IPS DF 4.7 (cell line): ENCODE measurements at regions not wholly inside any gene's neighbourhood (a gene's known extent, or its start where the extent isn't known, plus 50 kb on each side); places are given as distances from the start of the nearest gene placed in this dataset.

ENCODE experiments used
- DNase-seq: peaks from one replicate; pipeline ENCODE4 v3.0.0-alpha.2; 2013; ENCODE audit warnings: low spot score; ENCODE audit errors: extremely low read depth

- no peak for DNase-seq
Observed at GRCh38 chr22:44387486-44387885, 74.7 kb upstream of the SHISAL1 start.

GRCh38 chr22:44386386-44387035 lies 73.8 kb upstream of the SHISAL1 start:
- DNase-seq, result no peak

- no peak for DNase-seq
Observed at GRCh38 chr22:44385781-44386180, 73.0 kb upstream of the SHISAL1 start.

- DNase-seq, result no peak
Observed at GRCh38 chr22:44385296-44385610, 72.5 kb upstream of the SHISAL1 start.

GRCh38 chr22:44384563-44385295 lies 72.0 kb upstream of the SHISAL1 start:
- no peak for DNase-seq

- no peak for DNase-seq
Observed at GRCh38 chr22:44383652-44384562, 71.2 kb upstream of the SHISAL1 start.

- DNase-seq, result no peak
Observed at GRCh38 chr22:44383064-44383575, 70.4 kb upstream of the SHISAL1 start.

GRCh38 chr22:44382116-44383038 lies 69.6 kb upstream of the SHISAL1 start:
- DNase-seq, result no peak

GRCh38 chr22:44381761-44382115 lies 69.0 kb upstream of the SHISAL1 start:
- no peak for DNase-seq

GRCh38 chr22:44380756-44381486 lies 68.2 kb upstream of the SHISAL1 start:
- DNase-seq, result no peak

GRCh38 chr22:44379817-44380755 lies 67.3 kb upstream of the SHISAL1 start:
- DNase-seq, result no peak

GRCh38 chr22:44378380-44378779 lies 65.6 kb upstream of the SHISAL1 start:
- no peak for DNase-seq

- no peak for DNase-seq
Observed at GRCh38 chr22:44375451-44375850, 62.7 kb upstream of the SHISAL1 start.

GRCh38 chr22:44373234-44373633 lies 60.5 kb upstream of the SHISAL1 start:
- DNase-seq, result no peak

- no peak for DNase-seq
Observed at GRCh38 chr22:44372611-44373010, 59.9 kb upstream of the SHISAL1 start.

GRCh38 chr22:44371741-44372525 lies 59.2 kb upstream of the SHISAL1 start:
- DNase-seq, result no peak

- DNase-seq, result no peak
Observed at GRCh38 chr22:44369916-44370801, 57.4 kb upstream of the SHISAL1 start.
